GM18873 (cell line): ENCODE measurements at regions not wholly inside any gene's neighbourhood (a gene's known extent, or its start where the extent isn't known, plus 50 kb on each side); places are given as distances from the start of the nearest gene placed in this dataset.

ENCODE experiments used
- ATAC-seq: cut with Tn5 transposase; IDR thresholded peaks from one replicate; pipeline ENCODE4 v1.9.1; 2021; ENCODE audit warnings: mild to moderate bottlenecking, moderate library complexity, moderate number of reproducible peaks; ENCODE audit not compliant: unreplicated experiment, low FRiP score

DNA sequence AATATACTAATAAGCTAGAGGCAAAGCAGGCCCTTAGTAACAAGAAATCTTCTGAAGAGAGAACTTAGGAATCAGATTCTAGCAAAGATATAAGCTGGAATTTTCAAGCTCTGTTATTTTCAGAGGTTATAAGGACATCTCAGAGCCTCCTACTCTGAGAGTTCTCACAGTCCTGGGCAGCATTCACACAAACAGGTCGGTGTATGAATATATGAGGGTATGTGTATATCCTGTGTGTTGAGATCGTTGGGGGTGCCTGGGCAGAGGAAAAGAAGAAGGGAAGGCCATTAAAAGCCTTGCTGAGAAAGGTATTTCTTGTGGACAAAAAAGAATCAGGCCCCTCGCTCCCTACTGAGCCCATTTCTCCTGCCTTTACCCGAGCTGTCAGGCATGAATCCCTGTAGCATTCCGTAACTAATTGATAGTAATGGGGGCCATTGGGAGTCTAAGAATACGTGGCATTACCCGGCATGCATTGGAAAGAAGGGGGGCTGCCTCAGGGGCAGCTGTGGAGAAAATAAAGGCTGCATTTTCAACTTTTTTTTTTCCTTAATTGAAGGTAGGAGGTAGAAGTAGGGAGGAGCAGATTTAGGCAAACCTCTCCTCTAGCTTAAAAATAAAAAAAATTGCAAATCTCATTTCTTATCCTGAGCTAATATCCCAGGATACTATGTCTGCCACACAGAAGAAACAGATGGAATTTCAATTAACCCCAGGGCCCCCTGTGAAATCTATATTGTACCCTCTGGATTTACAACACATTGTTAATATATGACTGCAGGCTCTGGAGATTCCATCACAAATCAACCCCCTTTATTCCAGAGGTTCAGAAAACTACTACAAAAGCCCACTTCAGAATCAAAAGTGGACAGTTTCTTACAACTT is 103.8 kb downstream of the GTPBP8 start:
- no peak for ATAC-seq

DNA sequence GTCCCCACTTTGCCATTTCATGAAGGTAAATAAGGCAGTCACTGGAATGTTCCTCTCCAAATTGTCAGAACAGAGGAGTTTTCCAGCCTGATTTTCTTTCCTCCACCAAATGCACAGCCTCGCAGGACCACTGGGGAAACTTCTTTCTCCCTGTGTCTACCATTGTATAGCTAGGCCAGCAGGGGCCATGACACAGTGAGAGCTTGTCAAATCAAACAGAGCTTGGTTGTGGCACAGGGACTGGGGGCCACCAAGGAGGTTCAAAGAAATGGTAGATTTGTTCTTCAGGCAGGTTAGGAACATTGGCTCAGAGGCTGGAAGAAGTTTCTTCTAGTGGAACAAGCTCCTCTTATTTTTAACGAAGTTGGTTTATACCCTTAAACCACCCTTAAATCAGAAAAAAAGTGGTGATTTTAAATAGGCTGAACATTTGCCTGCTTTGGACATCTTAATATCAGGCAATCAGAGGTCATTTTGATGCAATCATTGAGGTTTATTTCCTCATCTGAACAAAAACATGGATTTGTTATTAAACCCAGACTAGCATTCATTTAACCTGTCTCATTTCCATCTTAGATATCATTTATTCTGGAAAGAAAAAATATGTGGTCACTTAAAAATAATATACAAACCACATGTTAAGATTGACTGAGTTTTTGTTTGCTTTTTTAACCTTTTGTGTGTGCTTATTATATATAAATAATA is 105.6 kb downstream of the GTPBP8 start:
- ATAC-seq, result no peak

DNA sequence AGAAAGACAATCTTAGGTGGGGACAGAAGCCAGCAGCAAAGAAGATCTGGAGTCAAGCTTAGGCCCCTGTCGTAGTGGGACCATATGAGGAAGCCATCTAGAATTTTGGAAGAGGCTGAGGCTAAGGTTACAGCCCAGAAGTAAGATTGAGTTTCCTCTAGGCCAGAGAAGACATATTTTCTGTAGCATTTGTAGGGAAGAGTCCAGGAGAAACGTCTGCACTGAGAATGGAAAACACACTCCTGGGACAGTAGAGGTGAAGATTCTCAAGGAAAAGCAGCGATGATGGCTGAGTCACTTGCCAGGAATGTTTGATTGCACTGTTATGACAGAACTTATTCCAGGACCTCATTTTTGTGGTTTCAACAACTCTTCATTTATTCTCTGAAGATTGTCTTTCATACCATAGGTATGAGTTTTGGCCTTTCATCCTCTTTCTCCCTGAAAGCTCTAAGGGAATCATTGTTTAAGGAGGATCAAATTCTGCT is 107.2 kb downstream of the GTPBP8 start:
- no peak for ATAC-seq

DNA sequence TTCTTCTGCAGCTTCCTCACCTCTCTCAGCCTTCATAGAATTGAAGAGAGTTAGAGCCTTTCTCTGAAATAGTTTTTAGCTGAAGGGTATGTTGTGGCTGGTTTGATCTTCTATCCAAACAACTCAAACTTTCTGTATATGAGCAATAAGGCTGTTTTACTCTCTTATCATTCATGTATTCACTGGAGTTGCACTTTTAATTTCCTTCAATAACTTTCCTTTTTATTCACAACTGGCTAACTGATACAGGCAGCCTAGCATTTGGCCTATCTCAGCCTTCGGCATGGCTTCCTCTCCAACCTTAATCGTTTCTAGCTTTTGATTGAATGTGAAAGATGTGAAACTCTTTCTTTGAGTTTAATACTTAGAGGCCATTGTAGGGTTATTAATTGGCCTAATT is 109.3 kb downstream of the GTPBP8 start:
- ATAC-seq, result no peak

DNA sequence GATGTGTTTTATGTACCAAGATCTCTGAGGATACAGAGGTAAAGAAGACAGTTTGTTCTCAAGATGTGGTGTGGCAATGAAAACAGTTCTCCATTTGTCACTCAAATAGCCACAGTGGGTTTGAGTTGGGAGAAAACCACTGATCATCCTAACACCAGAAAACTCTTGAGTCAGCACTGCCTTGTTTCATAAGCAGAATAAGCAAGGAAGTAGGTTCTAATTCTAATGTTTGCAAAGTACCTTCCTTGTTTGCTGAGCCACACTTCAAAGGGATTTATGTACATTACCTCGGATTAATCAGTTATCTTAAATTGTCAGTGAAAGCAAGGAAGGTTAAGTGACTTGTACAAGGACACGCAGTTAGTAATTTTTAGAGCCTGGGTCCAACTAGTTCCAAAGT is 107.8 kb upstream of the BOC start:
- no peak for ATAC-seq

DNA sequence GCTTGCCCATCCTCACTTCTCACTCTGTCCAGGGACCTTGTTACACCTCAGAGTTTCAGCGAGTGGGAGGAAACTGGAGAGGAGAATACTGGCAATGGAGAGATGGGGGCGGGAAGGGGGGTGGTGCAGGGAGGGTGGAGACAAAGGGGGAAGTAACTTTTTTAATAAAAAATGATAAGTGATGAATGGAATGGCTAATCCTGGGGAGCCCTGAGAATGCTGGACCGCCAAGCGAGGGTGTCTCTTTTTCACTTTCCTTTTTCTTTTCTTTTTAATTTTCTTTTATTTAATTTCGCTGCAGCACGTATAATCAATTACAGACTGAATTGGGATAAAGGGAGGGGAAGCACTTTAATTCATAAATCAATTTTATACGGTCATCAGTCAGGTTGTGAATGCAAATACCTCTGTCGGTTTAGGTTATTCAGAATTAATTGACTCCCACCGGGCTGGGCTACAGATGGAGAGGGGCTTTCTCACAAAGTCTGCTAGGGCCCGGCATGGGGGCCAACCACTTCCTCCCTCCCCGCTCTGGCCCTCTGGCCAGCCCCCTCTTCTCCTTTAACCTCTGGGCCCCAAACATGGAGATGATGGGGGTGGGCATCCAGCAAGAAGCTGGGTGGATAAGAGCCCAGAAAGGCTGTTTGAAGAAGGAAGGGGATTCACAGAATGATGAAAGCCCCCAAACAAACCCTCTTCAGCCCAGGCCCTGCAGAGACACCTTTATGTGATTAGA is 106.8 kb upstream of the BOC start:
- ATAC-seq, result no peak

DNA sequence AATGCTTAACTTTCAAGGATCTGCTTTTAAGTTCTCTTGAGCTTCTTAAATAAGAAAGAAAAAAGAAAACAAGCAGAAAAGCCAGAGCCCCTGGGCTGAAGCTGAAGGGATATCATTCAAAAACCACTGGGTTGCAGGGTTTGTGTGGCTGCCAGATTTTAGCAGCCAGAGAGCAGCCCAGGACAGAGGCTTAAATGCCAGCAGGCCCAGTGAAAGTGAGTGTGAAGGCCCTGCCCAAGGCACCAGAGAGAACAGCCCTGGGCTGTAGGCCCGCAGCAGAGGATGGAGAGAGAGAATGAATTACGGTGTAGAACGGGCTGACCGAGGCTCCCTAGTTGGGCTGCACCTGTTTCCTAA is 106.3 kb upstream of the BOC start:
- ATAC-seq, result no peak

DNA sequence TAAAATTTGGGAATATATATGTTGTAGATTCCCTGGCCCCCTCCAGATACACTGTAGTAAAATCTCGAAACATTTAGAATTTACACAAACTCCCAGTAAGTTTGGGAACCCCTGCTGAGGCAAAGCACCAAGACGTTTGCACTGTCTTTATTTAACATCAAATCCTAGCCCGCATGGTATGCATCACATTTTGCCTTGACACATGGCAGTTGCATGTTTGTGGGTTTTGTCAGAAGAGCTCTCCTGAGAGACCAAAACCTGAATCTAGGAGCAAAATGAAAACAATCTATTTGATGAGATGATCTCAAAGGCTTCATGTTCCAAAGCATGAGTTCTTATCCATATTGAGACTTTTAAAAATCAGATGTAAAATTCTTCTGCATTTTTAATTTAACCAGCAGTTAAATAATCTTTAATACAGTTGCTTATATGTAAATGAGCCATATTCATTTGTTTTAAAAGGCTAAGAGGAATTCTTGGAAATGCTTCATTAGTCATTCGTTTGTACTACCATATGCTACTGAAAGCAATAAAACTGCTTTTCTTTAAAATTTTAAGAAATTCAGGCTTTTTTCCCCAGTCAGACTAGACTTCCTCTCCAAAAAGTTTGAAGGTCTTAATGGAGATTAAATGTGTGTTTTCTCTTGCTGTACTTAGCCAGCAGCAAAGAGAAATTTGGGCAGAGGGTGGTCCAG is 105.2 kb upstream of the BOC start:
- no peak for ATAC-seq

DNA sequence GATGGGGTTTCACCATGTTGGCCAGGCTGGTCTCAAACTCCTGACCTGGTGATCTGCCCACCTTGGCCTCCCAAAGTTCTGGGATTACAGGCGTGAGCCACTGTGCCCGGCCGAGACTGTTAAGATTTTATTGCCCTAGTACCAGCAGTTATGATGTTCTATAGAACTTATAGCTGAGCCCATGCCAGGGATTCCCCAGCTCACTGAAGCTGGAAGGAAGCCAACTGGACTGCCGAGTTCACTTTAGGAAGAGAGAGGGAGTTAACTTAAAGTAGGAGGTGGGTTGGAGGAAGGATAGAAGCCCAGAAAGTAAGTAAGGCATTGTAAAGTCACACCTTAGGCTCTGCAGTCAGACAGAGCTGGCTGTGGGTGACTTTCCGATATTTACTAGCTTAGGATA is 101.1 kb upstream of the BOC start:
- no peak for ATAC-seq

DNA sequence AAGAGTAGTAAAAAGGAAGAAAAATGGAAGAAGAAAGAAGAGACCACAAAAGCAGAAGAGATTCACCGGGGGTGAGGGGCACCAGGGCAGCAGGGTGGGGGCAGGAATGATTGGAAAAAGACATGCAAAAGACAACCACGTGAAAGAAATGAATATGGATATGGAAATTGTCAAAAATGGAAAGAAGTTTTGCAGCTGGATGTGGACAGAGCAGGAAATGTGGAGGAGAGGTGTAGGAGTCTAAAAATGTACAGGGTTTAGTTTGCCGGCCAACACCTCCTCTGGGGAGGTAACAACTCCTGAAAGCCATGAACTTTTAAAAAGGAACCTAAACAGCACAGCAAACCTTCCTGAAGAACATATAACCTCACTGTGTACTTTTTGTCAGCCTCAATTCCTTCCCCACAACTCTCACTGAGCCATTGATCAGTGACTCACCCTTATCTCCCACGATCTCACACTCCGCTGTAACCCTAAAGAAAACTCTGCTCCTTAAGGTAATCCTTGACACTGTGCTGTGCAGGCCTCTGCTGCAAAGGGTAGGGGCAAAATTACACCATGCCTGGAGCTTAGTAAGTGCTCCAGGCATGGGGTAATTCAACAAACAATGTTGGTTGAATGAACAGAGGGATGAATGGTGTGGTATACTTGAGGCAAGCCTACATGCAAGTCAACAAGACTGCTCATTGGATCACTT is 100.2 kb upstream of the BOC start:
- no peak for ATAC-seq

DNA sequence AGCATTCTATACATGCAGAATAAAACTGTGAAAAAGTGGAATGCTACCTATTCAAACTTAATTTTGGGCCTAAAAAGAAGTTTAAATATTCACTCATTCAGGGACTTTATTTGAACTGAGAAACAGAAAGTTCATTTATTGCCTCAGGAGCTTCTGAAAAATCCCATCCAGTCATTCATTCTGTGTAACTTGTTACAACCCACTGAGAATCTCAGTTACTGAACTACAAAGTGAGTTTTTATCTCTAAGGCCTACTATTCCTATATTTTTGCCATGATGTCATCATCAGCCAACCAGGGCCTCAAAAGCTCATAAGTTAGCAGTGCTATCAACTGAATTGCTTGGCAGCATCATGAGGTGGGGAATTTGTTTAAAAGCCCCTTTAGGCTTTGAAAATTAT is 98.0 kb upstream of the BOC start:
- no peak for ATAC-seq

DNA sequence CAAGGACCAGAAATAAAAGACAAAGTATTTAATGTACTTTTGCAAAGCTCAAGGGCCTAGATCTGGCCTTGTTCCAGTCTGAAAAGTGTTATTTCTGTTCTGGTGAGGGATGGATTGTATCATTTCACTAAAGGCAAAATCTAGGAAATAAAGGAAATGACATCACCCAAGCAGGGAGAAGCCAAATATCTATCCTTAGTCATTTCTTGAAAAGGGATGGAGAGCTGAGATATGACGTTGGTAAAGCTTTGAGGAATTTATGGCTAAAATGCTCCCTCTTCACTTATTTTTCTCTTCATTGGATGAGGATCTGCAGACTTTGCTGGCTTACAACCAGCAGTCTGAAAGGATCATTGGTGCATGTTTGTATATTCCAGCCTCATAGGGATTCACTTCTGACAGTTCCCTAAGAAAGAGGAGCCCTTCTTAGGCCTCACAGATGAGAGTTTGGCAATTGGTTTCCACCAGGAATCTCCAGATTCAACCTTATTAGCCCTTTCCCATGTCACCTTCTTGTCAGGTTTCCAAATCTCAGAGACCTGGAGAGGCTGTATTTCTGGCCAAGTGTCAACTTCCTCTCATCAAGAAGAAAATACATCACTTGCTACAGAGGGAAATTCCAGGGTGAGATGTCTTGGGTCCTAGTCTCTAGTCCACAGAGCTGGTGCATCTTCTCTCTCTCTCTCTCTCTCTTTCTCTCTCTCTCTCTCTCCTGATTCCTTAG is 93.7 kb upstream of the BOC start:
- ATAC-seq, result no peak

DNA sequence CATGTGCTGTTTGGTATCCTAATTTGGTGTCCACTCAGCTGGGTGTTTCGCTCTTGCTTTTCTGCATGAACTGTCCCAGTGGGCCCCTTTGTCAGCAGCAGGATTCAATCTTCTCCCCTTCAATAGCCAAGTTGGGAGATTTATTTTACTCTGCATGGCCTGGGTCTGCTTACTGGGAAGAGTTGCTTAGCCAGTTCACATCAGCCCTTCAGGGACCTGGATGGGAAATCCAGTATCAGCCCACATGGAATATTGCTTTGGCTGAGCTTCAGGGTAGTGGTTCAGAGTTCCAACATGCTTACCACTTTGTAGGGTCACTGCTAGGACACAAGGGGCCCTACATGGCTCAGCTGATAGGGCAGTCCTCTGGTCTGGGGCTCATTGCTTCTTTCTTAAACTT is 93.0 kb upstream of the BOC start:
- ATAC-seq, result no peak

DNA sequence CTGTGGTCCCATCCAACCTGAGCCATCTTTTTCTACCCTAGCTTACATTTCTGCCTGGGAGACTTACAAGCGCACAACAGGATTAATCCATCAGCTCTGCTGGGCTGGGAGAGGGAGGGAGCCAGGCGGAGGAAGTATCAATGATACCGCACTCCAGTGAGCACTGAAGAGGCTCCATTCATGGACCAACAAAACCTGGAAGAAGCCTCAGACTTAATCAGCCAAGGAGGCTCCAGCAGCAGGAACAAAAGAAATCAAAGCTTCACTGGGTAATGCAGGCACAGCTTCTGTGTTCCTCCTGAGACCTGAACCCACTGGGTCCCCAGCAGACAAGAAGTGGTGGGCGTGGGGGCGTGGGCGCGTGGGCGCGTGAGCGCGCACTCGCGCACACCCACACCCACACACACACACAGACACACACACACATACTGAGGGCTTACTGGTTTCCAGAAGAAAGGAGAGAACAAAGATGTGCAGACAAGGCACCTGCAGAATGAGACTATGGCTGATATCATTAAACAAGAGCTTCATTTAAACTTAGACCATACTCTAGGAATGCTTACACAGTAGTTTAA is 87.0 kb upstream of the BOC start:
- no peak for ATAC-seq

DNA sequence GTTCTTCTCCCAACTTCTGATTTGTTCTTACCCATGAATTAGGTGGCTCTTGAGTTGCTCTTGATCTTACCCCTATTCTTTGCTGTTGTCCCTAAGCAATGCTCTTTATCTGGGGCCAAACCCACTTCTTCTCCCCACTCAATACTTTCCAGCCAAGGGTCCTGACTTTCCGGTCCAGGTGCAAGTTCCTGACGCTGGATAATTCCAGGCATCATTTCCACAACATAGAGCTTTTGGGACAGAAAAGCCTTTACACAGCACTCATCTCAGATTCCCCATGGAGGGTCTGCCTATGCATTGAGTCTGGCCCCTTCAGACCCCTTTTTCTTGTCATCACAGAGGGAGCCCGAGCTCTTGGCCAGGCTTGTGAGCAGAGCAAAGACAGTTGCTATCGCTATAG is 85.4 kb upstream of the BOC start:
- no peak for ATAC-seq

DNA sequence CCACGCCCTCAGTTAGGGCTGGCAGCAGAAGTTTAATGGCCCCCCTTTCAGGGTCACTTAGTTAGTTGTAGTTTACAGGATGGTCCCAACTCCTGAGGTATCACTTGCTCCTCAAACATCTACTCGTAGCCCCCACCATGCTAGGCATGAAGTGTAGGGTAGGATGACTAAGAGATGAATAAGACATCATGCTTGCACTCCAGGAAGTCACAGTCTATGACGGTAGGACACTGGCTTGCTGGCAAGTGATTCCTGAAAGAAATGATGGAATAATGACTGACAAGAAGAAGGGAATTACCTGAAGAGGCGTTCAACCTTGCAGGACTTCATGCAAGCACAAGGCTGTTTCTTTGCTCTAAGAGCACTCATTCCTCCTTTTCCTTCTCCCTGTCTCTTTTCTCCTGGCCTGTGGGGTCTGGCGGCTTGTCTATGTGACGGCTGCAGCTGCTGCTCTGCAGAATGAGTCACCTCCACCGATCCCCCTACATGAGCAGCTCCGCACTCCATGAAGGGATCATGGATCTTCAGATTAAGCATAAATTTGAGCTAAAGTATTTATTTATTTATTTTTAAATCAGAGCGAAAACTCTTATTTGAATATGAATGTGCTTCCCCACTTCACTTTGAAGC is 82.9 kb upstream of the BOC start:
- no peak for ATAC-seq

DNA sequence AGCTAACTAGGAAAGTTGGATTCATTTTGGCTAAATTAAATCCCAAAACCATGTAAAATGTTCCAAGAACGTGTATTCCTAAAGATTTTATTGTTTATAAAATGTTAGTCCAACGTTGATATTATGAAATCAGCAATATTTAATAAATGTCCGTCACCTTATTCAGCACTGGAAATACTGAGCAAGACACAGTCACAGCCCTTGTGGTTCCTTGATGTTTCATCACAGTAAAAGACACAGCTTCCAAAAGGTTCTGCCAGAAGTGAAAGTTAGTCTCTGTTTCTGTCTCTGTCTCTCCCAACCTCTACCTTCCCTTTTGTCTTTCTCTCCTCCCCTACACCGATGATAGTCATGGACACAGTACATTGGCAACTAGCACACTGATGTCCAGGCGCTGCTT is 82.2 kb upstream of the BOC start:
- ATAC-seq, result no peak

DNA sequence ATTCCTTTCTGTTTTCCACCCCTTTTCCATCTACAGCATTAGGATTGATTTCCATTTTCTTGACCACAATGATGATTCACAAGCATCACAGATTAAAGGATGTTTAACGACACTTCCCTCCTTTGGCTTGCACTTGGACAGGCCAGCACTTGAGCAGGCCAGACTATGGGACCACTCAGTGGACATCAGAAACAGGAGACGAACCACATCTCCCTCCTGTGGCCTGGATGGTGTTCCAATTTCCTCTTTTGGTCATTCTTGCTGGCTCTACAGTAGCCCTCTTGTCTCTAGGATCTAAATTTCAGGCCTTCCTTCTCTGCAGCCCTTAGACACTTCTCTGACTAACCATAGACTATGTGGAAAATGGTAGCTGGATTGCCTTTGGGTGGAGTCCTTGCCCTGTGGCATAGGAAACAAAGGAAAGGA is 78.8 kb upstream of the BOC start:
- ATAC-seq, result no peak

DNA sequence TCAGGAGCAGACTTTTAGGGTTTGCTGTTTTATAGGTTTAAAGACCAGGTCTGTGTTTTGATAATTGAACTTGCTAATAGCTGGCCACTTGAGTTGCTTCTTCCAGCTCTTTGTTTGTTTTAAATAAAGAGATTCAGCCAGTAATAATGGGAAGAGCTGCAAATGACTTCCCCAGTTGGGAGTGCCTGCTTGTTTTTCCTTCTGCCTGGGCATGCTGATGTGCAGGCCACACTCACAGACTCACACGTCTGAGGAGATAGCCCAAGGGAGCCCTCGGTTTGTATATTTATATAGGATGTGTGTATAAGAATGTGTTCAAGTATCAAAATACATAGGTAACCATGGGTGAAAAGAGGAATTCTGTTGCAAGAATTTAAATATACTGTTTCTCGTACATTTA is 78.2 kb upstream of the BOC start:
- ATAC-seq, result no peak
